Mucosa of rectum (tissue), 2 donors: ENCODE measurements at regions not wholly inside any gene's neighbourhood (a gene's known extent, or its start where the extent isn't known, plus 50 kb on each side); places are given as distances from the start of the nearest gene placed in this dataset.

Experiments used
- H3K27ac ChIP-seq, 2 donors: one replicate each; pipeline ENCODE4 v1.7.0; 2013; ENCODE audit warnings: inconsistent platforms in 2 of 2, low read depth in 2 of 2, low read length in 2 of 2
- H3K27me3 ChIP-seq, 2 donors: one replicate each; pipeline ENCODE4 v1.7.0; 2013; ENCODE audit warnings: low read length in 2 of 2; ENCODE audit not compliant: control insufficient read depth in 2 of 2, insufficient read depth in 2 of 2
- H3K36me3 ChIP-seq, 2 donors: one replicate each; pipeline ENCODE4 v1.7.0; 2013; ENCODE audit warnings: low read length in 2 of 2; ENCODE audit not compliant: control insufficient read depth in 2 of 2, insufficient read depth in 2 of 2
- H3K4me1 ChIP-seq, 2 donors: one replicate each; pipeline ENCODE4 v1.7.0; 2013; ENCODE audit warnings: low read length in 2 of 2, mild to moderate bottlenecking in 1 of 2; ENCODE audit not compliant: control insufficient read depth in 2 of 2, insufficient read depth in 2 of 2
- H3K4me3 ChIP-seq, 2 donors: one replicate each; pipeline ENCODE4 v1.7.0; 2013; ENCODE audit warnings: low read length in 2 of 2
- H3K9ac ChIP-seq, 2 donors: one replicate each; pipeline ENCODE4 v1.7.0; 2013; ENCODE audit warnings: low read length in 2 of 2, low read depth in 1 of 2, mild to moderate bottlenecking in 1 of 2
- H3K9me3 ChIP-seq, 2 donors: one replicate each; pipeline ENCODE4 v1.7.0; 2013; ENCODE audit warnings: low read length in 2 of 2; ENCODE audit not compliant: control insufficient read depth in 2 of 2
- donor health status: healthy.
- donor health status: Normal muscosa, but diverticular disease.

DNA sequence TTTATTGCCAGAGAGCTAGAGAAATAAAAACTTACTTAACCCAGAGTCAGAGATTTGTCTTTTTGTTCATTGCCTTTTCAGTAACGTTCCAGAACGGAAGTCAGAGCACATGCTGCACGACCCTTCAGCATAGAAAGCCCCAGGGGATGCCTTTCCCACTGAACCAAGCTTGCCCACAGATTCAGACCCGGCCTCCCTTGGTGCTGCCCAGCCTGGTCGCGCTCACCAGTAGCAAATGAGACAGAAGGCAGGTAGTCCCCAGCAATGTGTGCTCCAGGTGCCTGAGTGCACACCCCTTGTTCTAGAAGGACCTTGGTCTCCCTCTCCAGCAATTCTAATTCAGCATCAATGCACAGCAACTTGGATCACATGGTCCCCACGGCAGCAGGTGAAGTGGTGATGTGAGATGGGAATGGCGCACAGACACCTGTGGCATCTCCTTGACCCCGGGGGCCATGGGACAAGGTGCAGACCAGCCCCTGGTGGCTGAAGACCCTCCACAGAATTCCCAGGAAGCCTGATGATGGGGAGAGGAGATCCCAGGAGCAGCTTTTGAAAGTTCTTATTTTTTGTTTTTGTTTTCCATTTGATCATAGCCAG, 91.8 kb upstream of the IQSEC1 start:
- Histone ChIP-seq H3K36me3 (no peaks in the 10 kb centered on the region), H3K9ac (no peak overlapping the region), H3K4me1 (no peaks in the 10 kb centered on the region), H3K27me3 (no peaks in the 10 kb centered on the region), H3K27ac (no peak overlapping the region), H3K9me3 (no peaks in the 10 kb centered on the region), H3K4me3 (no peak overlapping the region)

DNA sequence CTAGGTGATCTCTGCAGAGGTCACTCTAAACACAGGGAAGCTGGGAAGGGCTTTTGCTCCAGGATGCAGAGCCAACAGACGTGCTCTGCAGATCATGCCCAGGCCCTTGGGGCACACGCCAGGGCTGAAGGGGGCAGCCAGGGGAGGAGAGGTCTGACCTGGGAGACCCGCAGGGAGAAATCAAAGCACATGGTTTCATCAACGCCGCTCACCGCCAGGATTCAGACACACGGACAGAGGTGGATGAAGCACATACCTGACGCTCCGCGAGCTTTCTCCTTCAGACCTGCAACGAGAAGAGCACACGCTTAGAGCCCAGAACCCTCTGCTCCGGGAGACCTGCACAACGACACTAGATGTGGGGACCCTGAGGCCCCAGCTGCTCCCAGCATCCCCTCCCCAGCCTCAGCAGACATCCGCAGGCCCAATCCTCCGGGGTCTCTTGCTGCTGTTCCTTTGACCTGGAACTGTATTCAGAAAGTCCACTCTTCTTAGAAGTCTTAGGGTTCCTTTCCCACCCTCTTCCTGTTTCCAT, 90.7 kb upstream of the IQSEC1 start:
- Histone ChIP-seq H3K9me3 (no peaks in the 10 kb centered on the region), H3K4me3 (no peak overlapping the region), H3K9ac (no peak overlapping the region), H3K27ac (no peak overlapping the region), H3K36me3 (no peaks in the 10 kb centered on the region), H3K27me3 (no peaks in the 10 kb centered on the region), H3K4me1 (no peaks in the 10 kb centered on the region)

GRCh38 chr3:13162549-13163320, 89.5 kb upstream of the IQSEC1 start:
- no peaks in the 10 kb centered on the region for H3K9me3 ChIP-seq
- H3K4me3 ChIP-seq: no peak overlapping the region
- no peaks in the 10 kb centered on the region for H3K4me1 ChIP-seq
- H3K9ac ChIP-seq: no peak overlapping the region
- no peak overlapping the region for H3K27ac ChIP-seq
- H3K36me3 ChIP-seq: no peaks in the 10 kb centered on the region
- no peaks in the 10 kb centered on the region for H3K27me3 ChIP-seq

DNA sequence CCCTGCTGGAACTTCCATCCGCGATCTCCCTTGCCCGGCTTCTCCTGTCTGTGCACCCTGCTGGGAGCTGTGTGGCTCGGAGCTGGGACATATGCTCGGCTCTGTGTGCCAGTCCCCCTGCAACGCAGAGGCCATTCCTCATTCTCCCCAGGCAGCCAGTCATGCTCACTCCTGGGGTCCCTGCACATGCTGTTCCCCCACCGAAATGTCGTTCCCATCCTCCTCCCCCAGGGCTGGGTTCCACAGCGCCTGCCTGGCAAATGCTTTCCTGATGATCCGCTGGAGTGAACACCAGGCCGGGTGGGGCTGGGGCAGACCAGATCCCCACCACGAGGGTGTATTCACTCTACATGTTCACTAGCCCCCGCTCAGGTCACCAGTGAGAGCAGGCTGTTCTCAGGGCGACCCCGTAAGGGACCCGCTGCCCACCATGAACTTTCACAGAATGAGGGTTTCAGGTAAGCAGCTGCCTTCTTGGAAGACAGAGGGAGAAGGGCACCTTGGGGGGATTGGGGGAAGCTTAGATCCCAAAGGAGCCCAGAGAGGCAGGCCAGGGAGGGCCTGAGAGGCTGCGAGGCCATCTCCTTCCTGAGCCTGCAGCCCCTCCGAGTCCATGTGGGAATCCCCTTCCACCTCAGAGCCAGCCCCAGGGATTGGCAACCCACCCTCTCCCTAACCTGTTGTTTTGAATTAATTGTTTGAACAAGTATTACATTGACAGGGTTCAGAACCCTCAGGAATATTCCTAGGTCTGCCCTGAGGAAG, 88.7 kb upstream of the IQSEC1 start:
- Histone ChIP-seq H3K27me3 (no peaks in the 10 kb centered on the region), H3K27ac (no peak overlapping the region), H3K9me3 (no peaks in the 10 kb centered on the region), H3K4me1 (no peaks in the 10 kb centered on the region), H3K4me3 (no peak overlapping the region), H3K36me3 (no peaks in the 10 kb centered on the region), H3K9ac (no peak overlapping the region)

GRCh38 chr3:13161021-13161759, 88.0 kb upstream of the IQSEC1 start:
- H3K9me3 ChIP-seq: peaks cover 0 to 3% of the 10 kb centered on the region in 2 donors
- H3K27me3 ChIP-seq: no peaks in the 10 kb centered on the region
- no peak overlapping the region for H3K9ac ChIP-seq
- H3K36me3 ChIP-seq: no peaks in the 10 kb centered on the region
- no peaks in the 10 kb centered on the region for H3K4me1 ChIP-seq
- no peak overlapping the region for H3K27ac ChIP-seq
- no peak overlapping the region for H3K4me3 ChIP-seq

DNA sequence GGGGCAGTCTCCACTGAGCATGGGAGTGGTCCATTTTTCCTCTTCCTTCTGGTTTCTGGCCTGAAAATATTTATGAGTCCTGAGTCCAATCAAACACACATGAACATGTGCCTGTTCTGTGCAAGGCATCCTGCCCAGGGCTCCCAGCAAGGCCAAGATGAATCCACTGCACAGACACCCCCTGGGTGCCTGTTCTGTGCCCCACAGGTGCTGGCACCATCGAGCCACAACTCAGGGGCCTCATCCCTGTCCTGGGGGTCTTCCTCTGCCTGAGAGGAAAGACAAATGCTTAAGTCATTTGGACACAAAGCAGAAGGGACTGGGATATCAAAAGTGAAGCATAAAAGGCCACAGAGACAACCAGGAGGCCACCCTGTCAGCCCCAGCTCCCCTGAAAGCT, 87.4 kb upstream of the IQSEC1 start:
- Histone ChIP-seq H3K9me3 (peaks cover 0 to 3% of the 10 kb centered on the region in 2 donors), H3K27me3 (no peaks in the 10 kb centered on the region), H3K9ac (no peak overlapping the region), H3K36me3 (no peaks in the 10 kb centered on the region), H3K27ac (no peak overlapping the region), H3K4me1 (no peaks in the 10 kb centered on the region), H3K4me3 (no peak overlapping the region)

- no peak overlapping the region for H3K9ac ChIP-seq
- H3K4me3 ChIP-seq: no peak overlapping the region
- no peaks in the 10 kb centered on the region for H3K27me3 ChIP-seq
- H3K9me3 ChIP-seq: peaks cover 0 to 3% of the 10 kb centered on the region in 2 donors
- H3K4me1 ChIP-seq: no peaks in the 10 kb centered on the region
- H3K36me3 ChIP-seq: no peaks in the 10 kb centered on the region
- H3K27ac ChIP-seq: no peak overlapping the region
Measured at GRCh38 chr3:13159890-13160289, 86.7 kb upstream of the IQSEC1 start.

DNA sequence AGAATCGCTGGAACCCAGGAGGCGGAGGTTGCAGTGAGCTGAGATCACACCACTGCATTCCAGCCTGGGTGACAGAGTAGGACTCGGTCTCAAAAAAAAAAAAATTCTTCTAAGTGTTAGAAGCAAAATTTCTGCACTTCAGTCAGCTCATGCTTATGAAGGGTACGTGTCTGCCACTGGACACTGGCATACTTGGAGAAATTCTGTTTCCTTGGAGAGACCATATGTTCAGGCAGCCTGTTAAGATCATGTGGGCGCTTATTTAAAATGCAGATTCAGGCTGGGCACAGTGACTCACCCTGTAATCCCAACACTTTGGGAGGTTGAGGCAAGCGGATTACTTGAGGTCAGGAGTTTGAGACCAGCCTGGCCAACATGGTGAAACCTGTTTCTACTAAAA, 85.6 kb upstream of the IQSEC1 start:
- H3K36me3 ChIP-seq: no peaks in the 10 kb centered on the region
- no peak overlapping the region for H3K27ac ChIP-seq
- H3K4me3 ChIP-seq: no peak overlapping the region
- H3K27me3 ChIP-seq: no peaks in the 10 kb centered on the region
- H3K9ac ChIP-seq: no peak overlapping the region
- H3K4me1 ChIP-seq: no peaks in the 10 kb centered on the region
- peaks cover 0 to 3% of the 10 kb centered on the region in 2 donors for H3K9me3 ChIP-seq

DNA sequence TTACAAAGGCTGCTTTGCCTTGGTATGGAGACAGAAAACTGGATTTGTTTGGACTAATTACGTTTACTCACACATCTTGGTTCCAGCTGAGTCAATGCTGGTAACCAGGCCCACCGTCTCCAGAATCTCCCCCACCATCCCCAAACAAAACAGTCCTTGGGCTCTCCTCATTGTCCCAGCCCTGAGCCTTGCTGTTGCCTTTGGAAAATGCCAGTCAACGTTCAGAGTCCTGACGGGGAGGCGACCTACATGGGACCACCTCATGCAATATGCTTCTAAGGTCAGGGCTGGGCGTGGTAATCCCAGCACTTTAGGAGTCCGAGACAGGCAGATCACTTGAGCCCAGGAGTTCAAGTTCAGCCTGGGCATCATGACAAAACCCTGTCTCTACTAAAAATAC, 85.2 kb upstream of the IQSEC1 start:
- Histone ChIP-seq H3K4me3 (no peak overlapping the region), H3K4me1 (no peaks in the 10 kb centered on the region), H3K36me3 (no peaks in the 10 kb centered on the region), H3K9me3 (peaks cover 0 to 3% of the 10 kb centered on the region in 2 donors), H3K27me3 (no peaks in the 10 kb centered on the region), H3K9ac (no peak overlapping the region), H3K27ac (no peak overlapping the region)
